ENCODE measurements at regions not wholly inside any gene's neighbourhood (a gene's known extent, or its start where the extent isn't known, plus 50 kb on each side); places are given as distances from the start of the nearest gene placed in this dataset.
"Not testable (repeated sequence)": the region's sequence is repeated elsewhere in the genome, so short reads cannot be mapped to it uniquely, and the experiment has no call there.

GRCh38 chr1:143553627-143554026 is 418.2 kb downstream of the FAM72C start:
- H3K4me1 ChIP-seq (ENCODE audit: control insufficient read depth in 1 of 2, insufficient read depth in 2 of 2, low read length in 2 of 2): no peaks in the 10 kb centered on the region
- CTCF ChIA-PET: no interaction called here
- no peak for DNase-seq (ENCODE audit: low read depth, low spot score)
- H3K27me3 ChIP-seq (ENCODE audit: insufficient read depth, low read length): no peaks in the 10 kb centered on the region
- intact Hi-C loops (cut with micrococcal nuclease): no loop called here
- H3K36me3 ChIP-seq (ENCODE audit: control insufficient read depth in 1 of 2, insufficient read depth in 2 of 2, low read length in 2 of 2): no peaks in the 10 kb centered on the region
- H3K4me3 ChIP-seq (replicated peaks in 1 of 2; ENCODE audit: low read depth in 1 of 2, low read length in 2 of 2): no peak overlapping the region
- no peak for ATAC-seq
- H3K79me2 ChIP-seq (ENCODE audit: insufficient read depth, low read length): no peaks in the 10 kb centered on the region
- no peak overlapping the region for H3K27ac ChIP-seq (ENCODE audit: low read depth, low read length)
- RAD21 ChIA-PET (ENCODE audit: low non-redundant PET in 1 of 2, low total read pairs in 2 of 2, uncharacterized antibody in 2 of 2, unreplicated experiment in 2 of 2): no interaction called here
- H3K9ac ChIP-seq (ENCODE audit: low read length): no peak overlapping the region
- no peaks in the 10 kb centered on the region for H4K20me1 ChIP-seq (ENCODE audit: insufficient read depth)
- POLR2A ChIA-PET: no interaction called here
- H3K9me2 ChIP-seq (ENCODE audit: insufficient read depth): no peaks in the 10 kb centered on the region
- H3K9me3 ChIP-seq (ENCODE audit: control insufficient read depth in 1 of 2, insufficient read depth in 1 of 2, low read depth in 1 of 2, low read length in 2 of 2): no peaks in the 10 kb centered on the region
- BruUV-seq (replicated peaks): no TSS peak
- no peak overlapping the region for H3K4me2 ChIP-seq (ENCODE audit: low read length)
- no peak overlapping the region for H2AFZ ChIP-seq (ENCODE audit: low read depth, low read length, poor library complexity, severe bottlenecking)
- TF ChIP-seq SP1 (IDR thresholded peaks at IDR 0.05; ENCODE audit: low read depth): no peak
- TF ChIP-seq CTCF (IDR thresholded peaks at IDR 0.05 in 2 of 3, conservative IDR thresholded peaks at IDR 0.05 in 1 of 3; ENCODE audit: borderline replicate concordance in 1 of 3, insufficient read depth in 1 of 3, low read depth in 2 of 3, low read length in 2 of 3): no peak
- TF ChIP-seq RAD21 (IDR thresholded peaks at IDR 0.05; ENCODE audit: low read depth): no peak
- no peak for TF ChIP-seq TCF7L2 (IDR thresholded peaks at IDR 0.05; ENCODE audit: borderline replicate concordance, extremely low read depth, insufficient read depth, insufficient read length)
- TF ChIP-seq CEBPB (IDR thresholded peaks at IDR 0.05; ENCODE audit: low read depth): no peak
- TF ChIP-seq EZH2phosphoT487 (IDR thresholded peaks at IDR 0.05; ENCODE audit: borderline replicate concordance): no peak
- TF ChIP-seq ELF1 (IDR thresholded peaks at IDR 0.05; ENCODE audit: borderline replicate concordance, low read depth): no peak
- TF ChIP-seq ZNF274 (IDR thresholded peaks at IDR 0.05; ENCODE audit: low read depth, low read length): no peak
- TF ChIP-seq JUND (IDR thresholded peaks at IDR 0.05): no peak
- TF ChIP-seq SIN3A (IDR thresholded peaks at IDR 0.05; ENCODE audit: low read depth): no peak
- TF ChIP-seq CBX3 (IDR thresholded peaks at IDR 0.05; ENCODE audit: low read depth): no peak

- H3K36me3 ChIP-seq (ENCODE audit: control insufficient read depth in 1 of 2, insufficient read depth in 2 of 2, low read length in 2 of 2); CTCF ChIA-PET; H3K9me2 ChIP-seq (ENCODE audit: insufficient read depth); H3K27ac ChIP-seq (ENCODE audit: low read depth, low read length); RAD21 ChIA-PET (ENCODE audit: low non-redundant PET in 1 of 2, low total read pairs in 2 of 2, uncharacterized antibody in 2 of 2, unreplicated experiment in 2 of 2); H3K27me3 ChIP-seq (ENCODE audit: insufficient read depth, low read length); H3K79me2 ChIP-seq (ENCODE audit: insufficient read depth, low read length); H3K9ac ChIP-seq (ENCODE audit: low read length); H3K4me1 ChIP-seq (ENCODE audit: control insufficient read depth in 1 of 2, insufficient read depth in 2 of 2, low read length in 2 of 2); H3K4me2 ChIP-seq (ENCODE audit: low read length); H3K9me3 ChIP-seq (ENCODE audit: control insufficient read depth in 1 of 2, insufficient read depth in 1 of 2, low read depth in 1 of 2, low read length in 2 of 2); POLR2A ChIA-PET; H2AFZ ChIP-seq (ENCODE audit: low read depth, low read length, poor library complexity, severe bottlenecking); H4K20me1 ChIP-seq (ENCODE audit: insufficient read depth); DNase-seq (ENCODE audit: low read depth, low spot score); H3K4me3 ChIP-seq (replicated peaks in 1 of 2; ENCODE audit: low read depth in 1 of 2, low read length in 2 of 2); BruUV-seq (replicated peaks); ATAC-seq; intact Hi-C loops (cut with micrococcal nuclease): not testable (repeated sequence)
Observed at GRCh38 chr1:143504703-143505102, 467.1 kb downstream of the FAM72C start.

- H3K36me3 ChIP-seq (ENCODE audit: control insufficient read depth in 1 of 2, insufficient read depth in 2 of 2, low read length in 2 of 2); H3K27ac ChIP-seq (ENCODE audit: low read depth, low read length); H3K9ac ChIP-seq (ENCODE audit: low read length); ATAC-seq; CTCF ChIA-PET; DNase-seq (ENCODE audit: low read depth, low spot score); H2AFZ ChIP-seq (ENCODE audit: low read depth, low read length, poor library complexity, severe bottlenecking); H3K4me3 ChIP-seq (replicated peaks in 1 of 2; ENCODE audit: low read depth in 1 of 2, low read length in 2 of 2); H3K27me3 ChIP-seq (ENCODE audit: insufficient read depth, low read length); H3K9me2 ChIP-seq (ENCODE audit: insufficient read depth); H3K4me2 ChIP-seq (ENCODE audit: low read length); H3K9me3 ChIP-seq (ENCODE audit: control insufficient read depth in 1 of 2, insufficient read depth in 1 of 2, low read depth in 1 of 2, low read length in 2 of 2); H3K4me1 ChIP-seq (ENCODE audit: control insufficient read depth in 1 of 2, insufficient read depth in 2 of 2, low read length in 2 of 2); H4K20me1 ChIP-seq (ENCODE audit: insufficient read depth); POLR2A ChIA-PET; BruUV-seq (replicated peaks); RAD21 ChIA-PET (ENCODE audit: low non-redundant PET in 1 of 2, low total read pairs in 2 of 2, uncharacterized antibody in 2 of 2, unreplicated experiment in 2 of 2); intact Hi-C loops (cut with micrococcal nuclease); H3K79me2 ChIP-seq (ENCODE audit: insufficient read depth, low read length): not testable (repeated sequence)
Observed at GRCh38 chr1:143504080-143504479, 467.7 kb downstream of the FAM72C start.

Data from HCT116 (cell line).